ENCODE measurements at regions not wholly inside any gene's neighbourhood (a gene's known extent, or its start where the extent isn't known, plus 50 kb on each side); places are given as distances from the start of the nearest gene placed in this dataset.
"Not testable (repeated sequence)": the region's sequence is repeated elsewhere in the genome, so short reads cannot be mapped to it uniquely, and the experiment has no call there.

DNA sequence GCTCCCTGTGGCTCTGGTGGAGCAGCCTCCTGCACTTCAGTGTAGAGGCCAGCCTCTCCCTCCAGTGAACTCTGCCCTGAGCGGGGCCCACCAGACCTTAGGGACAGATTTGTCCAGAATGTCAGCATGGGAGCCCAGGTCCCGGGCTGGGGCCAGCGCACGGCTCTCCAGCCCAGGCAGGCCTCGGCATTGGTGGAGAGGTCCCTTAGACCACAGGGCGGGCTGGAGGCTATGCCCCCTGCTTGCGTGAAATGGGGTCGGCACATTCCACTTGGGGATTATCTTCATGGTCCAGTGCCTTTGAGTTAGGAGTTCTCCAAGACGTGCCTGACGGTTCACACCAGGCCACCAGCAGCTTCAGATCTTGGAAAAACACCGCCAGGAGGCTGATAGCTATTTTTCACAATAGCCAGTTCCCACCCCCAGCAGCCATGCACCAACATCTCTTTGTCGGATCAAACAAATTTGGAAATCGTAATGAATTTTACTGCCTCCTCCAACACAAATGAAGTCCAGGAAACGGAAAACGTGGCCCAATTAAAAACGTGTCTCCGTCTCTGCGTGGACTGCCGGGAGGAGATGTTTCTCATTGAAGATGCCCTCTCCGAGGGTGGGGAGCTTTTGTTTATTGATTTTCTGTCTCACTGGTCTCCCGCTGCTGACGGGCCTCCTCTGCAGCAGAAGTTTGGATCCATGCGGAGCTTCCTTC, 110.0 kb upstream of the CIBAR2 start:
- no peak for DNase-seq

DNA sequence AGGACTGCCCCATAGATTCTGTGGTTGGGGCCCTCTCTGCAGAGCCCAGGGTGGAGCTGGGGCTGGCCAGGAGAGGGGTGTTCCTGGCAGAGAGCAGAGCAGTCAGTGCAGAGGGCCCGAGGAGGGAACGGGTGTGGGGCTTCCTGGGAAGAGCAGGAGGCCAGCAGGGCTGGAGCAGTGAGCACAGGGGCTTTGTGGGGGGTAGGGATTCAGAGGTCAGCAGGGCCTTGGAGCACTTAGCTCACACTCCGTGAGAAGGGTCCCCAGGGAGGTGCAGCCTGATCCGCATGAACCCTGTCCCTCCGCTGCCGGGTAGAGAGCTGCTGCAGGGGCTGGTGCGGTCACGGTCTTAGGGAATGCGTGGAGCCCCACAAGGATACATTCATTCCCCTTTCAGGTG, 113.0 kb upstream of the CIBAR2 start:
- no peak for DNase-seq

DNA sequence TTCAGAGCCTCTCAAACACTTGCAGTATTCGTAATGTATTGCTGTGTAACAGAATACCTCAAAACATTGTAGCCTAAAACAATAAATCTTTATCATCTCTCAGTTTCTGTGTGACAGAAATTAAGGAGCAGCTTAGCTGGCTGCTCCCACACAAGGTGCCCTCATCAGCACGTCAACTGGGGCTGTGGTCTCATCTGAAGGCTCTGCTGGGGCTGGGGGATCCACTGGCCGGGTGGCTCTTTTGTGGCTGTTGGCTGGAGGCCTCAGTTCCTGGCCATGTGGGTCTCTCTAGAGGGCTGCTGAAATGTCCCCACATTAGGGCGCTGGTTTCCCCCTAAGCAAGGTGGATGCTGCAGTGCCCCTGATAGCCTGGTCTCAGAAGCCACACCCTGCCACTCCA, 113.4 kb upstream of the CIBAR2 start:
- no peak for DNase-seq

DNA sequence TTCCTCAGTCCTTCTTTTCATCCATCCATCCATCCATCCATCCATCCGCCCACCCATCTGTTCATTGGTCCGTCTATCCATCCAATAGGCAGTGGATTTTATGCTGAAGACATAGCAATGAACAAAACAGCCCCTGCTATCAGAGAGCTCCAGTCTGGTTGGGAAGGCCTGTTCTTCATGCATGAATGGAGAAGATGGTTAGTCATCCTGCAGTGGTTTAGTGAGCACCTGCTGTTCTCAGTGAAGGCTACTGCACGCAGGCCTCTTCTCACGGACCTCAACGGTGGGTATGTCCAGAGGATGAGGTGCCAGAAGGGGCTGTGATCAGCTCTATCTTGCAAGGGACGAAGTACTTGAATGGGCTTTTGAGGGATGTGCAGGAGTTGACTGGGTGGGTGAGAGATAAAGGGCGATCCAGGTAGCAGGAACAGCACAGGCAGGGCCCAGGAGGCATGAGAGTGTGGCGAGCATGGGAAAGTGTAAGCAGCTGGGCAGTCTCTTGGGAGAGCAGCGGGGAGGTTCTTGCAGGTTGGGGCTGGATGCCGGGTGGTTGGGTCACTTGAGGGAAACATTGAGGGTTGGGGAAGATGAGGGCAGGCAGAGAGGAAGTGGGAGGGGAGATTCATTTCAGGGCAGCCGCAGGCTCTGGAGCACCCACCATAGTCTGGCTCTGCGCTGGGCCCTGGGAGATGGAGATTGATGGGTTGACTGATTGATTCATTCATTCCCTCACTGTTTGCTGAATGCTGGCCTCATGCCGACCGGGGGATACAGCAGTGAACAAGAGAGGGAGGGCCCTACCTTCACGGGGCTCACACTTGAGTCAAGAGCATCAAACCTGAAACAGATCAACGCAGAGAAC, 115.0 kb upstream of the CIBAR2 start:
- DNase-seq = no peak

DNA sequence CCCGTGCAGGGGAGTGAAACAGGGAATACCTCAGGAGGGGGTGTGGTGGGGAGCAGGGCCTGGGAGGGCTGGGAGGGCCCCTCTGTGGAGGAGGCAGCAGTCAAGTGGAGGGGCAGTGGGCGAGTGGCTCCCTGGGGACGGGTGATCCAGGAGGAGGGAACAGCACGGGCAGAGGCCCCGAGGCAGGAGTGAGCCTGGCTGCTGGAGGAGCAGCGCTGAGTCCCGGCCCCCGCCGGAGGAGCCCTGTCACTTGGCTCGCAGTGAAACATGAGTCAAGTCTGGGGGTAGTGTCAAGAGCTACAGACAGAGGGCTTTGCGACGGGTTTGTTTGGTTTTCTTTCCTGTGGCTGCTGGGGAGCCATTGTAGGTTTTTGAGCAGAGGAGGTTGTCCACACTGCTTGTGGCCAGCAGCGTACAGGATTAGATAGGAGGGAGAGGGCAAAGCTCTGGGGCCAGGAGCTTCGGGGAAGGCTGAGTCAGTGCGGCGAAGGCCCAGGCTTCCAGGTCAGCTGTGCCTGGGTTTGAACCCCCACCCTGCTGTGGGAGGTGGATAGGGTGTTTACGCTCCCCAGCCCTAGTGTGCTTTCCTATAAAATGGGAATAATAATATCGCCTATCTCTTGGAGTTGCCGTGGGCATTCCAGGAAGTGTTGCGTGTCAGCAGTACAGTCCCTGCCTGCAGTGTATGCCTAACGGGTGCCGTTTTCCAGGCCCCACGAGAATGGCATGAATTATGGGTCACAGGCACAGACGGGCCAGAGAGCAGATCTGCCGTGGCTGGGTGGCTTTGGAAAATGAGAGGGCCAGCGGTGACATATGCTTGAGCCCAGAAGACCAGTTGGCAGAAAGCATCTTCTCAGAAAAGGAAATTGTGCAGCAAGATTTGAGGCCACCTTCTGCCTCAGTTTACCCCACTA, 115.9 kb upstream of the CIBAR2 start:
- DNase-seq = no peak

DNA sequence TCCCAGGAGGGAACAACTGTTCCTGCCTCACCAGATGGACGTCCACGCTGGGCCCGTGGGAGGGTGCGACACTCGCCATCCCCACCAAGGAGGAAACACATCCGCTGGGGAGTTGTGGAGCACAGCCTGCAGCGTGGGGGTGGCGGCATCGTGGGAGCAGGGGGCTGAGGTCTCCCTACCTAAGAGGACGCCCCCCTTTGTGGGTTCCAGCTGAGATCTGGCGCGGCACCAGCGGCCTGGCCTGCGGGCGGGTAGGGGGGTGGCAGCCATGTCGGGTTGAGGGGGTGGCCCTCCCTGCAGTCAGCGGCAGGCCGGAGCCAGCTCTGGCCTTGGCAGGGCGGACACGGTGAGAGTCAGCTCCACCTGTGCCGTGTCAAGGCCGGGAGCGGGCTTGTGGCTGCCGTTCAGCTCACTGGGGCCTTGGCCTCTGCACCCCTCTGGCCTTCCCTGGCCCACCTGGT, 116.7 kb upstream of the CIBAR2 start:
- no peak for DNase-seq

DNA sequence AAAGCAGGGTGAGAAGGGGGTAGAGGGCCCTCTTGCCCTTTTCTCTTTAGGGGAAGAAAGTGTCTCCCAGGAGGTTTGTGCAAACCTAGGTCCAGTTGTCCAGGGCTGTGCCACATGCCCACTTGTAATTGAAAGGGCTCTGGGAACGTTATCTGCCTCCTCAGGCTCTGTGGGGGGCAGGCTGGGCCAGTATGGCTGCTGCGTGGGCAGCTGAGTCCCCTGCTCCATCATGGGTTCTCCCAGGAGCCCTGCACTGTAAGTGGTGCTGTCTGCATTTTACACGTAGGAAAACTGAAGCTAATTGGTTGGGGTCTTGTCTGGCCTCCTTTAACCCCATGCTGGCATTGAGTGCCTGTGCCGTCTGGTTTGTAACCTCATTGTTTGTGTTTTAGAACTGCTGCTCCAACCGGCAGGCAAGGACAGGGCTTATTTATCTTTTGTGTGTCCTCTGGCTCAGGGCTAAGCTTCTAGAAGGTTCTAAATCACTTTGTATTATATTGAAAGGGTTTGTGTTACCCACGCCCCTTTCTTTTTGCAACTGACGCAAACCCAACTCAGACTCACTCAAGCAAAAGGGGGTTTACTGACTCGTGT, 117.7 kb upstream of the CIBAR2 start:
- DNase-seq = no peak

DNA sequence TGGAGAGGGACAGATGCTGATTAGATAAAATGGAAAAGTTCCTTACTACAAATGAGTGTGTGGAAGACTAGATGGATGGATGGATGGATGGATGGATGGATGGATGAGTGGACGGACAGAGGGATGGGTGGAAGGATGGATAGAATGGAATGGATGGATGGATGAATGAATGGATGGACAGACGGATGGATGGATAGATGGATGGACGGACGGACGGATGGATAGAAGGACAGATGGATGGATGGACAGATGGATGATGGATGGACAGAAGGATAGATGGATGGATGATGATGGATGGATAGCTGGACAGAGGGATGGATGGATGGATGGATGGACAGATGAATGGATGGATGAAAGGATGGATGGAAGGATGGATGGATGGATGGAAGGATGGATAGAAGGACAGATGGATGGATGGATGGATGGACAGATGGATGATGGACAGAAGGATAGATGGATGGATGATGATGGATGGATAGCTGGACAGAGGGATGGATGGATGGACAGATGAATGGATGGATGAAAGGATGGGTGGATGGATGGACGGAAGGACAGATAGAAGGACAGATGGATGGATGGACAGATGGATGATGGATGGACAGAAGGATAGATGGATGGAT, 118.6 kb upstream of the CIBAR2 start:
- DNase-seq = not testable (repeated sequence)

DNA sequence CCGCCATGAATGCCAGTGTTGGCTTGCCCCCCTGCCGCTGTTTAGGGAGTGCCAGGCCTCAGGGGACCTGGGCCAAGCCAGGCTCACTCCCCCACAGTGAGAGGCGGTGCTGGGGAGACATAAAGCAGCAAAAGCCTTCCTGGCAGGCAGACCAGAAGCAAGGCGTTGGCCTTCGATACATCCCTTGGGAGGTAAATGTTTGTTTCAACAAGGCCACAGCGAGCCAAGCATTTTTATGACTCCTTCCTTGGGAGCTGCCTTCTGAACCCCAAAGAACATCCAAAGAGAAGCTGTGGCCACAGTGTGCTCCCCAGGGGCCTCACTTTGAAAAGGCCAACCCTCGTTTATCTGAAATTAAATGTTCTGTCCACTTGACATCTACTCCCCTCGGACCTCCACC, 119.7 kb upstream of the CIBAR2 start:
- DNase-seq = no peak

DNA sequence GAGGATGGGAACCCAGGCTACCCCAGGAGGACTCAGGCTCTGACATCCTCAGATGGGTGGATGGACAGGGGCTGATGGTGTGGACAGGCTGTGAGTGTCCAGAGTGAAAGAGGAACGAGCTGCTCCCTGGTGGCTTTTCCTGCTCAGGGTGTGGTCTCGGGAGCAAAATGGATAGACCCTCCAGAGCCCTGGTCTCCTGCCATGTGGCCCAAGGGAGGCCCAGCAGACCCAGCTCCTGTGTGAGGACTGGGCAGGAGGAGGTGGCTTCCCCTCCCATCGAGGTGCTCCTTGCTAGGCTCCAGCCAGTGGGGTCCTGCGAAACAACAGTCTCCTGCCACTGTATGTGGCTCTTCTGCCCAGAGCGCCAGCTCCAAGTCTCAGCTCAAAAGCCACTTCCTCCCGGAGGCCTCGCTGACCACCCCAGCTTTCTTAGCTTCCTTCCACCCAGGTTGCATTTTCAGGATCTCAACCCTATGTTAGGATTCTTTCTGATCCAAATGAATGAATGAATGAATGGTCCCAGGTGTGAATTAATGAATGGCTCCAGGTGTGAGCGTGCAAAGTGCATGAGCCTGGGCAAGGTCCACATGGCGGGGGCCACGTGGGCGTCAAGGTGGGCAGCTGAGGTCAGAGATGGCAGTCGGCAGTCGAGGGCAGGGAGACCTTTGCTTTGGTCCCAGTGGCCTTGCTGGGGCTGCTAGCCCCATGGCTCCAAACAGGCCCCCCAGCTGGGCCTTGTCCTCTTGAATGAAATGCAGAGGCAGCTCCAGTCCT, 120.3 kb upstream of the CIBAR2 start:
- no peak for DNase-seq

DNA sequence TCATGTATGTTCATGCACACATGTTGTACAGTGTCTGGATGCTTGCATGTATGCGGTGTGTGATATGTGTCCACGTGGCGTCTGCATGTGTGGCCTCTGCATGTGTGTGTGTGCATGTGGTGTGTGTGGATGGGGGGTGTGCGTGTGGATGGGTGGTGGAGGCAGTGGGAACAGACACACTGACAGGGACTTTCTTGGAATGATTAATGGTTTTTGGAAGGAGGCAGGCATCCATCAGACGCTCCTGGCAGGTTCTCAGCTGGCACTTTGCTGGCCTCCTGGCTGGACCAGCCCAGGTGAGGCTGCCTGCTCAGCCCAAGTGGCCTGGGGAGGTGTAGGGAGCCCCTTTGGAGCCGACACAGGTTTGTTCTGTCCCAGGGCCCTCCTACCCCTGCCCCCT, 121.2 kb upstream of the CIBAR2 start:
- DNase-seq = no peak

DNA sequence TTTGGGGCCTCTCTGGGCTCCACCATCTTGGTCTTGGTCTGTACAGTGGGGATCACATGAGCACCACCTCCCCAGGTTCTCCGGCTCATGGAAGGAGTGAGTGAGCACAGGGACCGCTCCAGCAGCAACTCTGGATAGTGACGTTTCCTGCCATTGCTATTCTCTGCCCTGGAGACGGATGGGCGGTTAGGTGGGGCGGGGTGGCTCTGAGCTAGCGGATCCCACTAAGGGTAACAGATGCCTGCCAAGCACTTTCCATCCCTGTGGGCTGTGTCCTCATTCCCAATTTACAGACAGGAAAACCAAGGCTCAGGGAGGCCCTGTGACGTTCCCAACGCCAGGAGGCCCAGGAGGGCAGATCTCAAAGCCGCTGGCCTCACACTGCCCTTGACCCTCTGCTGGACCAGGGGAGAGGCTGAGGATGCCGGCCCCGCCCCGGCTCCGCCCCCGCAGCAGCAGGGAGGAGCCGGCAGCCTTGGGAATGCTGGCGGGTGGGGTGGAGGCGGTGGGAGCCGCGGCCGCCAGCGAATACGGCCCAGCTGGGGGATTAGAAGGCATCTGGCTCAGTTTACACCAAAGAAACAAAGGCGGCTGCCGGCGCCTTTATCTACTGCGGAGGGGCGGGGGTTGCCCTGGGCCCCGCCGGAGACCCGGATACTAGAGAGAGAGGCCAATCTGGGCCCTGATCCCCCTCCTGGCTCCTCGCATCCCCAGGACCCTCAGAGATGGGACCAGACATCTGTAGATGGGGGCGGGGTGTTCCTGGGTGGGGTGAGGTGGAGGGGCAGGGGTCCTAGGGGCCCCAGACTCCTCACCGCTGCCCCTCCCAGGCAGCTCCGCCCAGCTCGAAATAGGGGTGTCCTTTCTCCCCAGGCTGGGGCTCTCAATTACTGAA, 122.3 kb upstream of the CIBAR2 start:
- DNase-seq = no peak

DNA sequence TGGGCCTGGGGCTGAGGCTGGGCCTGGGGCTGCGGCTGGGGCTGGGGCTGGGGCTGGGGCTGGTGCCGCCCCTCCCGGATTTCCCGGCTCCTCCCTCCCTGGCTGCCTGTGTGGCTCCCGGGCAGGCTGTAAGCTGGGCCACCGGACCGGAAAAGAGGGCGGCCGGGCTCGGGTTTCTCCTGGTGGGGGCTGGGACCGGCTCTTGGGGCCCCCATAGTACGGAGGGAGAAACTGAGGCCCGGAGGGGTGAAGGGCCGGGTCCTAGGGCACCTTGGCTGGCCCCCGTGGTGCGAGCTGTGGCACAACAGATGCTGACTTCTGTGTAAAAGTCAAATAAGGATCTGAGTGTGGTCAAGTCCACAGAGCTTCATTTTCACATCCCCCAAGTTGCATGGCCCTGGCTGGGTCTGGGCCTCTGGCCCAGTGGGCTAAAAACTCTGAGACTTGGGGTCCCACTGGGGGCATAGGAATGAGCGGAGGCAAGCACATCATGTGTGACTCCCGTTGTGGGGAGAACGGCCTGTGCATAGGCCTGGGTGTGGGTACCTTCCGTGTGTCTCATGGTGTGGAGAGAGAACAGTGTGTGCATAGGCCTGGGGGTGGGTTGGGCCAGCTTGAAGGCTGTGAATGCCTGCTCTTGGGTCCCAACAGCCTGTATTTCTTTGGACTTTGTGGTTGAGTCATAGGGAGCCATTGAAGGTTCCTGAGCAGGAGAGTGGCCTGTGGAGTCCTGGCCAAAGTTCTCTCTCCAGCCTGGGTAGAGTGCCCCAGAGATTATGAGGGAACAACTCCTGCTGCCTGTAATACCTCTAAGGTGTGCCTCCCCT, 123.9 kb upstream of the CIBAR2 start:
- DNase-seq = no peak

DNA sequence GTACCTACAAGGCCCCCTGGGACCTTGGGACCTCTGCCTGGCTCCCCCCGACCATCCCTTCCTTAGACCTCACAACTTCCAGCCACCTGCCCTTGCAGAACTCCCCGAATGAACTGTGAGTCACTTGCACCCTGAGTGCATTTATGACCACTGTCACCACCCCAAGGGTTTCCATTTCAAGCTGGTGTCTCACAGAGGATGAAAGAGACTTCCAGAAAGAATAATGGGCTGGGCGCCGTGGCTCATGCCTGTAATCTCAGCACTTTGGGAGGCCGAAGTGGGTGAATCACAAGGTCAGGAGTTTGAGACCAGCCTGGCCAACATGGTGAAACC, 124.5 kb upstream of the CIBAR2 start:
- DNase-seq = no peak

DNA sequence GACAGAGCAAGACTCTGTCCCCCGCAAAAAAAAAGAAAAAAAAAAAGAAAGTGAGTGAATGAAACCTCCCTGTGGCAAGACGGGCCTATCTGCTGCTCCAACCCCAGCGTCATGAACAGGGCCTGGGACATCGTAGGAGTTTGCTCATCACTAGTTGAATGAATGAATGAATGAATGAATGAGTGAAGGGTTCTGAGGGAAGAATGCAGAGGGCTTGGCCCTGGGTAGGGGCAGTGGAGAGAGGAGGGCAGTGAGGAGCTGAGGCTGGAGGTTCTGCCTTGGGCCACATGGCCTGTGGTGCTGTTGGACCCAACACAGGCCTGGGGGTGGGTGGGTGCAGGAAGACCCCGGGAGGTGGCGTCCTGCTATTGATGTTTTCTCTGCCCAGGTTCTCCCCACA, 125.5 kb upstream of the CIBAR2 start:
- DNase-seq = no peak

DNA sequence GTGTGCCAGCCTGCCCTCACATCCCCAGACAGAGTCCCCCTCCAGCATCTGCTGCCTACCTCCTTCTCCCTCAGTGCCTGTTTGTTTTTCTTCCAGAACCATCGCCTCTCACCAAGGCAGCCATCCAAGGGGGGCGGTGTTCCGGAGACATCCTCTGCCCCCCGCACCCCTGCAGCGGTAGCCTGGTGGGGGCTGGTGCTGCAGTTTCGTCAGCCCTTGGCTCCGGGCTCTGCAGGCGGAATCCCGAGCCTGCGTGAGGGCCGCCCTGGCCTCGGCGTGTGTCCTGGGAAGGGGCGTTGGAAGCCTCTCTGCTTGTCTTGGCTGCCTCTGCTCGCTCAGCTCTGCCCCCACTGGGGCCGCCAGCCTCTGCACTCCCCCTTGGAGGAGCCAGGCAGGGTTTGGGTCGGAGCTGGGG, 126.0 kb upstream of the CIBAR2 start:
- DNase-seq = no peak

DNA sequence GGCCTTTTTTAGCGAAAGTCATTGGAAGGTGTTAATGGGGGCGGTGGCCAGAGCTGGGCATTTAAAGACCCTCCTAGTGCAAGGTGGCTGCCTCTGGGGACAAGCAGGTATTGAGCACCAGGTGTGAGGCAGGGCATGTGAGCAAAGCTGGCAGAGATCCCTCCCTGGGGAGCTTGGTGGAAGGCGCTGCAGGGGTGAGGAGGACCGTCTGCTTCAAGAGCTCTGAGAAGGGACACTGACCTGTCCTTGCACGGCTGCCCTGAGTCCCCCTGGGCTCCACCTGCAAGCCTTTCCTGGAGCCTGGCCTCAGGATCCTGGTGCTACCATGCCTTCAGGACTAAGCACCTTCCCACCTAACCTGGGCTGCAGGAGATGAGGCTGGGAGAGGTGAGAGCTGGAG, 127.0 kb upstream of the CIBAR2 start:
- no peak for DNase-seq

DNA sequence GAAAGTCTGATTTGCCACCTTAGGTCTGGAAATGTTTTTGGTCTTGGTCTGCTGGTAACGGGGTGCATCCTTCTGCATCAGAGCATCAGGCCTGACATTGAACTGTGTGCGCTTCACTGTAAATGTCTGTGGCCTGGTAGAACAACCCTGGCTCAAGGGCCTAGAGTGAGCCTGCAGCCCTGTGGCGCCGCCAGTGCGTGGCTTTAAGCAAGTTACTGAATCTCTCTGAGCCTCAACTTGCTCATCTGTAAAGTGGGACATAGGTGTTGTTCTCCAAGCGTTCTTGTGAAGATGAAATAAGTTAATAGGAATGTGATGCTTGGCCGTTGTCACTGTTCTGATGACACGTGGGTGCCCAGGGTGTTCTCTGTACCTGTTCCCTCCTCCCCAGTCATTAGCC, 127.6 kb upstream of the CIBAR2 start:
- DNase-seq = no peak

All from activated CD4-positive, alpha-beta T cell treated with anti-CD3 and anti-CD28 coated beads for 4 hours (primary cell).